Esophagus squamous epithelium (tissue), 4 donors: ENCODE measurements at regions not wholly inside any gene's neighbourhood (a gene's known extent, or its start where the extent isn't known, plus 50 kb on each side); places are given as distances from the start of the nearest gene placed in this dataset.

Experiments
- CTCF ChIP-seq, 6 experiments: fragments of 450-650 bp in 4 of 6; fragments of 200-600 bp in 2 of 6; sonication (generic) in 2 of 6; IDR thresholded peaks; one replicate each; pipeline ENCODE4 v1.5.1; 2016 to 2019; ENCODE audit warnings: antibody characterized with exemption in 6 of 6, mild to moderate bottlenecking in 4 of 6, moderate library complexity in 4 of 6
- POLR2A ChIP-seq, 4 donors: fragments of 450-650 bp; IDR thresholded peaks; one replicate each; pipeline ENCODE4 v1.6.1; 2017; ENCODE audit warnings: antibody characterized with exemption in 4 of 4, mild to moderate bottlenecking in 4 of 4, moderate library complexity in 3 of 4

GRCh38 chr4:89653012-89653411 is 183.9 kb downstream of the SNCA start:
- TF ChIP-seq CTCF (IDR thresholded peaks at IDR 0.05) (no peak), POLR2A (IDR thresholded peaks at IDR 0.05) (no peak)
